ENCODE measurements at regions not wholly inside any gene's neighbourhood (a gene's known extent, or its start where the extent isn't known, plus 50 kb on each side); places are given as distances from the start of the nearest gene placed in this dataset.

GRCh38 chr5:125149110-125149509, 402.7 kb upstream of the ZNF608 start:
- DNase-seq: no peak

- no peak for DNase-seq
These were observed 403.1 kb upstream of the ZNF608 start for GRCh38 chr5:125149527-125149926.

GRCh38 chr5:125150041-125150669, 403.7 kb upstream of the ZNF608 start:
- DNase-seq: no peak

GRCh38 chr5:125151150-125151900, 404.9 kb upstream of the ZNF608 start:
- DNase-seq: no peak

- DNase-seq: no peak
These were observed 405.6 kb upstream of the ZNF608 start for GRCh38 chr5:125152044-125152443.

- DNase-seq: no peak
These were observed 406.2 kb upstream of the ZNF608 start for GRCh38 chr5:125152461-125153189.

GRCh38 chr5:125153231-125153630, 406.8 kb upstream of the ZNF608 start:
- DNase-seq: no peak

GRCh38 chr5:125154301-125155110, 408.1 kb upstream of the ZNF608 start:
- DNase-seq: no peak

- no peak for DNase-seq
These were observed 414.5 kb upstream of the ZNF608 start for GRCh38 chr5:125160787-125161502.

- no peak for DNase-seq
These were observed 416.3 kb upstream of the ZNF608 start for GRCh38 chr5:125162714-125163113.

GRCh38 chr5:125169396-125169795, 423.0 kb upstream of the ZNF608 start:
- no peak for DNase-seq

GRCh38 chr5:125171641-125172040, 425.2 kb upstream of the ZNF608 start:
- DNase-seq: no peak

GRCh38 chr5:125175348-125176004, 429.0 kb upstream of the ZNF608 start:
- DNase-seq: no peak

- no peak for DNase-seq
These were observed 429.6 kb upstream of the ZNF608 start for GRCh38 chr5:125176005-125176390.

GRCh38 chr5:125177340-125177739, 430.9 kb upstream of the ZNF608 start:
- DNase-seq: no peak

GRCh38 chr5:125179612-125180011, 433.2 kb upstream of the ZNF608 start:
- DNase-seq: no peak

GRCh38 chr5:125180231-125180829, 433.9 kb upstream of the ZNF608 start:
- no peak for DNase-seq

GRCh38 chr5:125181159-125181558, 434.7 kb upstream of the ZNF608 start:
- DNase-seq: no peak

GRCh38 chr5:125181955-125182354, 435.5 kb upstream of the ZNF608 start:
- DNase-seq: no peak

GRCh38 chr5:125185740-125186139, 439.3 kb upstream of the ZNF608 start:
- DNase-seq: no peak

GRCh38 chr5:125186911-125187375, 440.5 kb upstream of the ZNF608 start:
- no peak for DNase-seq

Data from DMS53 (cell line).